ENCODE measurements at regions not wholly inside any gene's neighbourhood (a gene's known extent, or its start where the extent isn't known, plus 50 kb on each side); places are given as distances from the start of the nearest gene placed in this dataset.

DNA sequence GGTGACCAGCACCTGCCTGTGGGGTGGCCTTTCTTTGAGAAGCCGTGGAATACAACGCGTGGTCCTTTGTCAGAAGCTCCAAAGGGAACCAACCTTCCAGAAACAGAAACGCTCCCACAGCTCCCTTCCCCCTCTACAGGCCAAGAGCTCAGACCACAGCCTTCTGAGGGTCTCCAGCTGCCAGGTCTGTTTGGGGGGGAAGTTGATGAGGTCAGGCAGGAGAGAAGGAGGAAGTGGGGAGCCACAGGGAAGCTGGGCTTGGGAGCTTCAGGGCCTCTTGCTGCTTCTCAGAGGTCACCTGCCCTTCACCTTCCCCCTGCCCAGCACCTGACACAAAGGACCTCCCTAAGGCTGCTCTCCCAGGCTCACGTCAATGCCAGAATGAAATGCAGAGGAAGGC lies 287.7 kb upstream of the ID2 start:
- Histone ChIP-seq H3K9ac (ENCODE audit: low read length in 2 of 2) (no peak overlapping the region), H3K9me3 (ENCODE audit: control insufficient read depth in 2 of 2, low read length in 2 of 2) (no peaks in the 10 kb centered on the region), H3K4me3 (ENCODE audit: low read length in 2 of 2) (no peak overlapping the region), H3K36me3 (ENCODE audit: control insufficient read depth in 2 of 2, insufficient read depth in 2 of 2, low read length in 2 of 2) (no peaks in the 10 kb centered on the region), H3K4me1 (ENCODE audit: control insufficient read depth, insufficient read depth, low read length) (no peaks in the 10 kb centered on the region), H3K27ac (ENCODE audit: low read length) (no peak overlapping the region), H3K27me3 (ENCODE audit: control insufficient read depth in 1 of 2, insufficient read depth in 2 of 2, low read length in 2 of 2) (no peaks in the 10 kb centered on the region)

DNA sequence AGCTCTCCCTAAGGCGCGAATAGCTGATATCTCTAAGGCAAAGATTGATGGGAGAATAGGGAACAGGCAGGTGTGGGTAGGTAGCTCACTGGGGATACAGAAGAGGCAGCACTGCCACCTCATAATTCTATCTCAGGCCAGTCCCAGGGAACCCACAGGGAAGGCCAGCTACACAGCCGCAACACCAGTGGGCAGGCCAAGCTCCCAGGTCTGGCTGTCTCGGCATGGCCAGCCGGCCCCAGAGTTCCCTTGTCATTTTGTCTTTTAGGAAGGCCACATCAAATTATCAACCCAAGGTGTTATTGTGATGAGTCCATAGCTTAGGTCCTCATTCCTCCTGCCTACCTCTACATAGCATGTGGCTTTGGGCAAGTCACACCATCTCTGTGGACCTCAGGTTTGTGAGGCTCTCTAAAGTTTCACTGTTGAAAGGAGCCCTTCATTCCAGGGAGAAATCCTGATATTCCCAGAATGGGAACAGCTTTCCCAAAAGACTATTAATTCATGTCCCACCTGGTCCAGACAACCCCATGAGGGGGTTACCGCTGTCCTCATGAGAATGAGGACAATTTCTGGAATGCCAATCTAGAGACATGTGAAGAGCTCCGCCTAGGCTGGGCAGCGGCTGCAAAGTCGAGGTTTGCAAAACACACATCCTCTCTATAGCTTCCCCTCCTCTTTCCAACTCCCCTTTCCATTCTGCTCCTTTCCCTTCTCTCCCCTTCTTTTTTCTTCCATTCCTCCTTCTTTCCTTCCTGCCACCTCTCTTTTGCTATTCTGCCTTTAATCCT lies 287.1 kb upstream of the ID2 start:
- no peaks in the 10 kb centered on the region for H3K4me1 ChIP-seq (ENCODE audit: control insufficient read depth, insufficient read depth, low read length)
- no peaks in the 10 kb centered on the region for H3K36me3 ChIP-seq (ENCODE audit: control insufficient read depth in 2 of 2, insufficient read depth in 2 of 2, low read length in 2 of 2)
- H3K27me3 ChIP-seq (ENCODE audit: control insufficient read depth in 1 of 2, insufficient read depth in 2 of 2, low read length in 2 of 2) = no peaks in the 10 kb centered on the region
- no peaks in the 10 kb centered on the region for H3K9me3 ChIP-seq (ENCODE audit: control insufficient read depth in 2 of 2, low read length in 2 of 2)
- H3K27ac ChIP-seq (ENCODE audit: low read length) = no peak overlapping the region
- H3K9ac ChIP-seq (ENCODE audit: low read length in 2 of 2) = no peak overlapping the region
- H3K4me3 ChIP-seq (ENCODE audit: low read length in 2 of 2) = no peak overlapping the region

DNA sequence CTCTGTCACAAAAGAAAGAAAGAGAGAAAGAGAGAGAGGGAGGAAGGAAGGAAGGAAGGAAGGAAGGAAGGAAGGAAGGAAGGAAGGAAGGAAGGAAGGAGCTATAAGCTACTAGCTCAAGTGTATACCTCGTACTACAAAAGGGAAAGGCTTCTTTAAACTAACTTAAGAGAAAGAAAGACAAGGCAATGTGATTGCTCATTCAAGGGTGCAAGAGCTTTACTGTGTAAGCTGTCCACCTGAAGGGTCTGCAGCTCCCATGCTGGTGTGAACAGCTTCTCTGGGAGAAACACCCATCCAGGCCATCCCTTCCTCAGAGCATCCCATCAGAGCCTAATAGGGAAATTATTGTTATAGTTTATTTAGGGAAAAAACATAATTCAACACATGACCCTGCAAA lies 286.1 kb upstream of the ID2 start:
- H3K4me3 ChIP-seq (ENCODE audit: low read length in 2 of 2) = no peak overlapping the region
- no peaks in the 10 kb centered on the region for H3K36me3 ChIP-seq (ENCODE audit: control insufficient read depth in 2 of 2, insufficient read depth in 2 of 2, low read length in 2 of 2)
- no peaks in the 10 kb centered on the region for H3K27me3 ChIP-seq (ENCODE audit: control insufficient read depth in 1 of 2, insufficient read depth in 2 of 2, low read length in 2 of 2)
- no peaks in the 10 kb centered on the region for H3K9me3 ChIP-seq (ENCODE audit: control insufficient read depth in 2 of 2, low read length in 2 of 2)
- no peaks in the 10 kb centered on the region for H3K4me1 ChIP-seq (ENCODE audit: control insufficient read depth, insufficient read depth, low read length)
- H3K9ac ChIP-seq (ENCODE audit: low read length in 2 of 2) = no peak overlapping the region
- no peak overlapping the region for H3K27ac ChIP-seq (ENCODE audit: low read length)

DNA sequence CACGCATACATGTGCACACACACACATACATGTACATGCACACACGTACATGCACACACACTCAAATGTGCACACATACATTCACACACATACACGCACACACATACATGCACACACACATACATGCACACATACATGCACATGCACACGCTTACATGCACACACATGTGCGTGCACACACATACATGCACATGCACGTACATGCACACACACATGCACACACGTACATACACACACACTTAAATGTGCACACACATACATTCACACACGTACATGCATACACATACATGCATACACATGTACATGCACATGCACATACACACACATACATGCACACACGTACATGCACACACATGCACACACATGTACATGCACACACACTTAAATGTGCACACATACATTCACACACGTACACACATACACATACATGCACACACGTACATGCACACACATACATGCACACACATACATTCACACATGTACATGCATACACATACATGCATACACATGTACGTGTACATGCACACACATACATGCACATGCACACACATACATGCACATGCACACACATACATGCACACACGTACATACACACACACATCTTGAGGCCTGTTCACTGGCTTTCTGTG lies 283.7 kb upstream of the ID2 start:
- H3K9ac ChIP-seq (ENCODE audit: low read length in 2 of 2) = no peak overlapping the region
- no peaks in the 10 kb centered on the region for H3K36me3 ChIP-seq (ENCODE audit: control insufficient read depth in 2 of 2, insufficient read depth in 2 of 2, low read length in 2 of 2)
- no peak overlapping the region for H3K4me3 ChIP-seq (ENCODE audit: low read length in 2 of 2)
- H3K9me3 ChIP-seq (ENCODE audit: control insufficient read depth in 2 of 2, low read length in 2 of 2) = no peaks in the 10 kb centered on the region
- H3K27ac ChIP-seq (ENCODE audit: low read length) = no peak overlapping the region
- no peaks in the 10 kb centered on the region for H3K4me1 ChIP-seq (ENCODE audit: control insufficient read depth, insufficient read depth, low read length)
- no peaks in the 10 kb centered on the region for H3K27me3 ChIP-seq (ENCODE audit: control insufficient read depth in 1 of 2, insufficient read depth in 2 of 2, low read length in 2 of 2)

DNA sequence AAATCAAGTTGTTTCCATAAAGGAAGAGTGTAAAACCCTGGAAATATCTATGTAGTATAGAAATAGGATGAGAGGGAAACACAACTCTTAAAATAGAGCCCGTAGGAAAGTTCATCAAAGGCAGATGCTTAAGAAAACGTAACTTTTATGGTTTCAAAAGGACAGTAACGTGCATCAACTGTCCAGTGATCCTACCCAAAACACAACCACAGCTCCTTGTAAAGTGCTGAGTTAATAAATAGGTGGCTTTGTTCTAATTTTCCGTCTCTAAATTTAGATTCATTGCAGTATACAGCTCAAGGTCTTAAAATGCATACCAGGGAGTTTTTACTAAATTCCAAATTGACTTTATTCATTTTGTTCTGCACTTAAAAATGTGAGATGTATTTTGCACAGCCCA lies 282.1 kb upstream of the ID2 start:
- Histone ChIP-seq H3K4me3 (ENCODE audit: low read length in 2 of 2) (no peak overlapping the region), H3K36me3 (ENCODE audit: control insufficient read depth in 2 of 2, insufficient read depth in 2 of 2, low read length in 2 of 2) (no peaks in the 10 kb centered on the region), H3K27ac (ENCODE audit: low read length) (no peak overlapping the region), H3K4me1 (ENCODE audit: control insufficient read depth, insufficient read depth, low read length) (no peaks in the 10 kb centered on the region), H3K9ac (ENCODE audit: low read length in 2 of 2) (no peak overlapping the region), H3K9me3 (ENCODE audit: control insufficient read depth in 2 of 2, low read length in 2 of 2) (no peaks in the 10 kb centered on the region), H3K27me3 (ENCODE audit: control insufficient read depth in 1 of 2, insufficient read depth in 2 of 2, low read length in 2 of 2) (no peaks in the 10 kb centered on the region)

DNA sequence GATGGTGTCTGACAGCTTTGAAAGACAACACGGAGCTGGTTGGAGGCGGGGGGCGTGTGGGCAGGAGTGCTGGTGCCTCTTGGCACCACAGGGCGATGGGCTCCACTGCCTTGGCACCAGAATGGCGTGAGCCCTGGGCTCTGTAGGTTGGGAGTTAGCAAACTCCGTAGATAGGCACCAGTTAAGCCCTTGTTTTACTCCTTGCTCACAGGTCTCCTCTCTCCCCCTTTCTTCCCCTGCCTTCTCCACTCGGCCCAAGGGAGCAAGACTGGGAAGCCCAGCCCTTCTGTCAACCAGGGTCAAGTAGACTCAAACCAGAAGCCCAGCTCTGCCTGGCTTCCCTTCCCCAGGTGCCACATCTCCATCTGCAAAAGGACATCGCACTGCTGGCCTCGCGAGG lies 281.7 kb upstream of the ID2 start:
- no peaks in the 10 kb centered on the region for H3K4me1 ChIP-seq (ENCODE audit: control insufficient read depth, insufficient read depth, low read length)
- H3K27me3 ChIP-seq (ENCODE audit: control insufficient read depth in 1 of 2, insufficient read depth in 2 of 2, low read length in 2 of 2) = no peaks in the 10 kb centered on the region
- no peak overlapping the region for H3K9ac ChIP-seq (ENCODE audit: low read length in 2 of 2)
- H3K36me3 ChIP-seq (ENCODE audit: control insufficient read depth in 2 of 2, insufficient read depth in 2 of 2, low read length in 2 of 2) = no peaks in the 10 kb centered on the region
- no peak overlapping the region for H3K27ac ChIP-seq (ENCODE audit: low read length)
- H3K9me3 ChIP-seq (ENCODE audit: control insufficient read depth in 2 of 2, low read length in 2 of 2) = no peaks in the 10 kb centered on the region
- no peak overlapping the region for H3K4me3 ChIP-seq (ENCODE audit: low read length in 2 of 2)

DNA sequence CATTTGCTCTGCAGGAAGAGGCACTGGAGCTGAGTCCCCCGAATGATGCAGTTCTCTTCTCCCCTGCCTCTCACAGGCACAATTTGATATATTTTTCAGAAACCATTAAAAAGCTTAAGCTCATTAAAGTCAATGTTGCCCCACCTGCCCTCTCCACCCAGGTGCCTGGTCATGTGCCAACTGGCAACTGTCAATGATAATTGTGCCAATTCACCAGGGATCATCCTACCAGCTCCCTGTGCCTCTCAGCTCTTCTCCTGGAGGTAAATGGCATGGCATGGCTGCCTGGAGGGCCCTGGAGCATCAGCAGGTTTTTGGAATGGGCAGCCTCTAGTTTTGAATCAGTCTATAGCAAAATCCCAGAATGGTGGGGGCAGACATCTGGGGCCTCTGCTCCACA lies 279.6 kb upstream of the ID2 start:
- H3K9me3 ChIP-seq (ENCODE audit: control insufficient read depth in 2 of 2, low read length in 2 of 2) = no peaks in the 10 kb centered on the region
- no peaks in the 10 kb centered on the region for H3K36me3 ChIP-seq (ENCODE audit: control insufficient read depth in 2 of 2, insufficient read depth in 2 of 2, low read length in 2 of 2)
- H3K4me1 ChIP-seq (ENCODE audit: control insufficient read depth, insufficient read depth, low read length) = no peaks in the 10 kb centered on the region
- no peak overlapping the region for H3K9ac ChIP-seq (ENCODE audit: low read length in 2 of 2)
- no peaks in the 10 kb centered on the region for H3K27me3 ChIP-seq (ENCODE audit: control insufficient read depth in 1 of 2, insufficient read depth in 2 of 2, low read length in 2 of 2)
- H3K27ac ChIP-seq (ENCODE audit: low read length) = no peak overlapping the region
- no peak overlapping the region for H3K4me3 ChIP-seq (ENCODE audit: low read length in 2 of 2)

DNA sequence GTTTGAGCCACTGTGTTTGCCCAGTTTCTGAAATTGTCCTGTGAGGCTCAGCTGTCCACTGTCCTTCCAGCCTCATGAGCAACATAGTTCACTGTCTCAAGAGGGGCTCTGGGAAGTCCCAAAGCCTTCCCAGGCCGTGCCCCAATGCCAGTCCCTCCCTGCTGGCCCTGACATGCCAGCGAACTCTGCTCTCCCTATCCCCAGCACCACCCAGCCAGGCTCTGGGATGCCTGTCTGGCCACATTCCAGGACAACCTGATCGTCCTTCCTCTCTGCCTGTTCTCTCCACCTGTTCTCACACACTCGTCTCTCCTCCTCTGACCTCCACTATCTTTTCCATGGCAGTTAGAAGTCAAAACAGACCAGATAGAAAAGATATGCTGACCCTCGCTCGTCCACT lies 278.0 kb upstream of the ID2 start:
- H3K27me3 ChIP-seq (ENCODE audit: control insufficient read depth in 1 of 2, insufficient read depth in 2 of 2, low read length in 2 of 2) = no peaks in the 10 kb centered on the region
- no peak overlapping the region for H3K9ac ChIP-seq (ENCODE audit: low read length in 2 of 2)
- H3K4me3 ChIP-seq (ENCODE audit: low read length in 2 of 2) = no peak overlapping the region
- H3K4me1 ChIP-seq (ENCODE audit: control insufficient read depth, insufficient read depth, low read length) = no peaks in the 10 kb centered on the region
- no peaks in the 10 kb centered on the region for H3K36me3 ChIP-seq (ENCODE audit: control insufficient read depth in 2 of 2, insufficient read depth in 2 of 2, low read length in 2 of 2)
- H3K9me3 ChIP-seq (ENCODE audit: control insufficient read depth in 2 of 2, low read length in 2 of 2) = no peaks in the 10 kb centered on the region
- no peak overlapping the region for H3K27ac ChIP-seq (ENCODE audit: low read length)

DNA sequence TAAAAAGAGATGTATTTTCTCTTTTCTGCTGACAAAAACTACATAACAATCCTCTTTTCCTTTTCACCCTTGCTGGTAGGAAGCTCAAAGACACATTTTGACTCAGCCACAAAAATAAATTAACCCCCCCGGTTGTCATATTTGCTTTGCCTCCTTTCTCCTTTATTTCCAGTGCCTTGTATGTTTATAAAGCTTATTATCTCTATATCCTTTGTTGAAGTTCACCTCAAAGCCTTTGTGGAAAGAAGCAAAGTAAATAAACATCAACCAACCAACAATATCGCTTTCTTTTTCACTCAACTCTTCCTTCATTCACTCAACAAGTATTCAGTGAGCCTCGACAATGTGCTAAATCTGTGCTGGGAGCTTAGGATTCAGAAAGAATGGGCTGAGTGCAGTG lies 276.5 kb upstream of the ID2 start:
- Histone ChIP-seq H3K36me3 (ENCODE audit: control insufficient read depth in 2 of 2, insufficient read depth in 2 of 2, low read length in 2 of 2) (no peaks in the 10 kb centered on the region), H3K4me3 (ENCODE audit: low read length in 2 of 2) (no peak overlapping the region), H3K27me3 (ENCODE audit: control insufficient read depth in 1 of 2, insufficient read depth in 2 of 2, low read length in 2 of 2) (no peaks in the 10 kb centered on the region), H3K27ac (ENCODE audit: low read length) (no peak overlapping the region), H3K4me1 (ENCODE audit: control insufficient read depth, insufficient read depth, low read length) (peaks cover 2% of the 10 kb centered on the region), H3K9ac (ENCODE audit: low read length in 2 of 2) (no peak overlapping the region), H3K9me3 (ENCODE audit: control insufficient read depth in 2 of 2, low read length in 2 of 2) (no peaks in the 10 kb centered on the region)

DNA sequence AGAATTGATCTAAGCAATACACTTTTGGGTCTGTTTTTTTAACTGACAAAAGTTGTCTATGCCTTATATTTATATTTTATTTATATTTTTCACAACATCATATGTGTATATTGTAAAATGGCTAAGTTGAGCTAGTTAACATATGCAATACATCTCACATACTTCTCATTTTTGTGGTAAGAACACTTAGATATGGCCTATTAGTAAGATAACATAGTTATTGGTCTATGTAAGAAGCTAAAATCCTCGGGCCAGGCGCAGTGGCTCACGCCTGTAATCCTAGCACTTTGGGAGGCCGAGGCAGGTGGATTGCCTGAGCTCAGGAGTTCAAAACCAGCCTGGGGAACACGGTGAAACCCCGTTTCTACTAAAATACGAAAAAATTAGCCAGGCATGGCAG lies 275.6 kb upstream of the ID2 start:
- H3K9me3 ChIP-seq (ENCODE audit: control insufficient read depth in 2 of 2, low read length in 2 of 2) = no peaks in the 10 kb centered on the region
- H3K4me1 ChIP-seq (ENCODE audit: control insufficient read depth, insufficient read depth, low read length) = peaks cover 2% of the 10 kb centered on the region
- H3K27ac ChIP-seq (ENCODE audit: low read length) = no peak overlapping the region
- no peaks in the 10 kb centered on the region for H3K36me3 ChIP-seq (ENCODE audit: control insufficient read depth in 2 of 2, insufficient read depth in 2 of 2, low read length in 2 of 2)
- no peaks in the 10 kb centered on the region for H3K27me3 ChIP-seq (ENCODE audit: control insufficient read depth in 1 of 2, insufficient read depth in 2 of 2, low read length in 2 of 2)
- no peak overlapping the region for H3K9ac ChIP-seq (ENCODE audit: low read length in 2 of 2)
- H3K4me3 ChIP-seq (ENCODE audit: low read length in 2 of 2) = no peak overlapping the region

DNA sequence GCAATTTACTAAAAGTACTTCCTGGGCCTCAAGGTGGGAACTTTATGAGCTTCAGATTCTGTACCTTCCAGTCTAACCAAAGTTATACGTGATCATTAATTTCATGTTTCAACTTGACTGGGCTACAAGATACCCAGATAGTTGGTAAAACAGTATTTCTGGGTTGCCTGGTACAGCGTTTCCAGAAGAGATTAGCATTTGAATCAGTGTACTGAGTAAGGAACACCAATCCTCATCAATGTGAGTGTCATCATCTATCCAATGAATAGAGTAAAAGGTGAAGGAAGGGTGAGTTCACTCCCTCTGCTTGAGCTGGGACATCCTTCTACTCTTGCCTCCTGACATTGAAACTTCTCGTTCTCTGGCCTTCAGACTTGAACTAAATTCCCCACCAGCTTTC lies 274.5 kb upstream of the ID2 start:
- Histone ChIP-seq H3K27ac (ENCODE audit: low read length) (no peak overlapping the region), H3K27me3 (ENCODE audit: control insufficient read depth in 1 of 2, insufficient read depth in 2 of 2, low read length in 2 of 2) (no peaks in the 10 kb centered on the region), H3K4me1 (ENCODE audit: control insufficient read depth, insufficient read depth, low read length) (peaks cover 2% of the 10 kb centered on the region), H3K9me3 (ENCODE audit: control insufficient read depth in 2 of 2, low read length in 2 of 2) (no peaks in the 10 kb centered on the region), H3K9ac (ENCODE audit: low read length in 2 of 2) (no peak overlapping the region), H3K4me3 (ENCODE audit: low read length in 2 of 2) (no peak overlapping the region), H3K36me3 (ENCODE audit: control insufficient read depth in 2 of 2, insufficient read depth in 2 of 2, low read length in 2 of 2) (no peaks in the 10 kb centered on the region)

Measured in stomach smooth muscle (tissue), 2 donors.